ENCODE measurements at regions not wholly inside any gene's neighbourhood (a gene's known extent, or its start where the extent isn't known, plus 50 kb on each side); places are given as distances from the start of the nearest gene placed in this dataset.
"Not testable (repeated sequence)": the region's sequence is repeated elsewhere in the genome, so short reads cannot be mapped to it uniquely, and the experiment has no call there.

GRCh38 chr17:31609996-31610910 lies 218.8 kb downstream of the RAB11FIP4 start:
- H3K36me3 ChIP-seq, result no peaks in the 10 kb centered on the region
- H3K4me3 ChIP-seq, result no peak overlapping the region
- H3K27ac ChIP-seq, result no peak overlapping the region
- no peak for TF ChIP-seq CTCF (IDR thresholded peaks at IDR 0.05)
- no peak for DNase-seq (ENCODE audit: low spot score in 2 of 2)
- H3K4me1 ChIP-seq, result no peaks in the 10 kb centered on the region
- intact Hi-C loops (cut with DNase I), result no loop called here
- no peaks in the 10 kb centered on the region for H3K9me3 ChIP-seq
- no peaks in the 10 kb centered on the region for H3K27me3 ChIP-seq

- H3K27ac ChIP-seq, result no peak overlapping the region
- intact Hi-C loops (cut with DNase I), result no loop called here
Measured at GRCh38 chr17:31609331-31609730, 217.9 kb downstream of the RAB11FIP4 start.

GRCh38 chr17:31608659-31609254 lies 217.3 kb downstream of the RAB11FIP4 start:
- no peak for TF ChIP-seq CTCF (IDR thresholded peaks at IDR 0.05)
- H3K27me3 ChIP-seq, result no peaks in the 10 kb centered on the region
- no peak overlapping the region for H3K27ac ChIP-seq
- no peaks in the 10 kb centered on the region for H3K4me1 ChIP-seq
- no peaks in the 10 kb centered on the region for H3K36me3 ChIP-seq
- H3K9me3 ChIP-seq, result no peaks in the 10 kb centered on the region
- intact Hi-C loops (cut with DNase I), result no loop called here
- no peak for DNase-seq (ENCODE audit: low spot score in 2 of 2)
- H3K4me3 ChIP-seq, result no peak overlapping the region

More at GRCh38 chr17:31609331-31609730, 217.9 kb downstream of the RAB11FIP4 start:
- Histone ChIP-seq H3K36me3 (no peaks in the 10 kb centered on the region), H3K9me3 (no peaks in the 10 kb centered on the region), H3K4me1 (no peaks in the 10 kb centered on the region), H3K4me3 (no peak overlapping the region), H3K27me3 (no peaks in the 10 kb centered on the region)
- TF ChIP-seq CTCF (IDR thresholded peaks at IDR 0.05), result no peak
- no peak for DNase-seq (ENCODE audit: low spot score in 2 of 2)

- no peak for DNase-seq (ENCODE audit: low spot score in 2 of 2)
- Histone ChIP-seq H3K27ac (no peak overlapping the region), H3K9me3 (no peaks in the 10 kb centered on the region), H3K4me3 (no peak overlapping the region), H3K36me3 (no peaks in the 10 kb centered on the region), H3K27me3 (no peaks in the 10 kb centered on the region), H3K4me1 (no peaks in the 10 kb centered on the region)
- no peak for TF ChIP-seq CTCF (IDR thresholded peaks at IDR 0.05)
- intact Hi-C loops (cut with DNase I), result no loop called here
Measured at GRCh38 chr17:31605761-31606160, 214.3 kb downstream of the RAB11FIP4 start.

- DNase-seq (ENCODE audit: low spot score in 2 of 2), result no peak
- no peak overlapping the region for H3K27ac ChIP-seq
- no peaks in the 10 kb centered on the region for H3K36me3 ChIP-seq
- H3K4me1 ChIP-seq, result no peaks in the 10 kb centered on the region
- intact Hi-C loops (cut with DNase I), result no loop called here
- no peak overlapping the region for H3K4me3 ChIP-seq
- H3K27me3 ChIP-seq, result no peaks in the 10 kb centered on the region
- TF ChIP-seq CTCF (IDR thresholded peaks at IDR 0.05), result no peak
- H3K9me3 ChIP-seq, result no peaks in the 10 kb centered on the region
Measured at GRCh38 chr17:31604936-31605335, 213.5 kb downstream of the RAB11FIP4 start.

GRCh38 chr17:31600144-31600543 lies 208.7 kb downstream of the RAB11FIP4 start:
- H3K4me1 ChIP-seq, result peaks cover 18 to 23% of the 10 kb centered on the region in 2 donors
- H3K27ac ChIP-seq; H3K4me3 ChIP-seq; H3K9me3 ChIP-seq; H3K27me3 ChIP-seq; intact Hi-C loops (cut with DNase I); H3K36me3 ChIP-seq; DNase-seq (ENCODE audit: low spot score in 2 of 2): not testable (repeated sequence)
